BE2C (cell line): ENCODE measurements at regions not wholly inside any gene's neighbourhood (a gene's known extent, or its start where the extent isn't known, plus 50 kb on each side); places are given as distances from the start of the nearest gene placed in this dataset.

ENCODE experiments used
- DNase-seq: peaks from one replicate; pipeline ENCODE4 v3.0.0-alpha.2; 2020
- H3K27me3 ChIP-seq: fragments of 250-450 bp; sonication (Bioruptor Pico); 2 replicates; pipeline ENCODE4 v1.5.1; 2020; ENCODE audit warnings: mild to moderate bottlenecking
- H3K36me3 ChIP-seq: fragments of 250-450 bp; sonication (Bioruptor Pico); 2 replicates; pipeline ENCODE4 v1.5.1; 2020; ENCODE audit warnings: mild to moderate bottlenecking
- H3K4me1 ChIP-seq: fragments of 250-450 bp; sonication (Bioruptor Pico); 2 replicates; pipeline ENCODE4 v1.5.1; 2020
- H3K4me3 ChIP-seq: 2 replicates; pipeline ENCODE4 v1.5.1; 2011; ENCODE audit warnings: low read depth, low read length
- H3K9me3 ChIP-seq: fragments of 250-450 bp; sonication (Bioruptor Pico); 2 replicates; pipeline ENCODE4 v1.5.1; 2020
- CTCF ChIP-seq: IDR thresholded peaks from 2 replicates; pipeline ENCODE4 v1.5.1; 2012; ENCODE audit warnings: mild to moderate bottlenecking, low read depth, low read length

GRCh38 chr6:971981-972640, 279.2 kb upstream of the EXOC2 start:
- H3K9me3 ChIP-seq, result no peaks in the 10 kb centered on the region
- H3K27me3 ChIP-seq, result peaks cover 15% of the 10 kb centered on the region; the same call in 1 of the 2 replicates
- DNase-seq, result no peak
- H3K4me1 ChIP-seq, result no peaks in the 10 kb centered on the region
- no peak overlapping the region for H3K4me3 ChIP-seq
- no peaks in the 10 kb centered on the region for H3K36me3 ChIP-seq
- TF ChIP-seq CTCF, result no peak

- Histone ChIP-seq H3K36me3 (no peaks in the 10 kb centered on the region), H3K4me1 (no peaks in the 10 kb centered on the region), H3K4me3 (no peak overlapping the region), H3K27me3 (peaks cover 26% of the 10 kb centered on the region), H3K9me3 (no peaks in the 10 kb centered on the region)
- TF ChIP-seq CTCF, result no peak
- no peak for DNase-seq
Observed at GRCh38 chr6:968791-969190, 275.9 kb upstream of the EXOC2 start.

GRCh38 chr6:967701-968100, 274.8 kb upstream of the EXOC2 start:
- TF ChIP-seq CTCF, result no peak
- no peaks in the 10 kb centered on the region for H3K4me1 ChIP-seq
- no peaks in the 10 kb centered on the region for H3K36me3 ChIP-seq
- peaks cover 32% of the 10 kb centered on the region for H3K27me3 ChIP-seq
- DNase-seq, result no peak
- H3K4me3 ChIP-seq, result no peak overlapping the region
- H3K9me3 ChIP-seq, result no peaks in the 10 kb centered on the region

- DNase-seq, result no peak
- Histone ChIP-seq H3K4me3 (no peak overlapping the region), H3K27me3 (peaks cover 40% of the 10 kb centered on the region), H3K9me3 (no peaks in the 10 kb centered on the region), H3K36me3 (no peaks in the 10 kb centered on the region), H3K4me1 (no peaks in the 10 kb centered on the region)
- no peak for TF ChIP-seq CTCF
Observed at GRCh38 chr6:965343-965742, 272.4 kb upstream of the EXOC2 start.

- TF ChIP-seq CTCF, result no peak
- Histone ChIP-seq H3K27me3 (peaks cover 39% of the 10 kb centered on the region), H3K36me3 (no peaks in the 10 kb centered on the region), H3K4me3 (no peak overlapping the region), H3K9me3 (no peaks in the 10 kb centered on the region), H3K4me1 (no peaks in the 10 kb centered on the region)
- DNase-seq, result no peak
Observed at GRCh38 chr6:963456-963855, 270.5 kb upstream of the EXOC2 start.

- Histone ChIP-seq H3K27me3 (peaks cover 31% of the 10 kb centered on the region), H3K4me1 (no peaks in the 10 kb centered on the region), H3K36me3 (no peaks in the 10 kb centered on the region), H3K9me3 (no peaks in the 10 kb centered on the region), H3K4me3 (no peak overlapping the region)
- no peak for DNase-seq
- no peak for TF ChIP-seq CTCF
Observed at GRCh38 chr6:961407-961960, 268.5 kb upstream of the EXOC2 start.
